NCI-H2081 treated with DMSO at 0.1 percent for 48 hours (cell line): ENCODE measurements at regions not wholly inside any gene's neighbourhood (a gene's known extent, or its start where the extent isn't known, plus 50 kb on each side); places are given as distances from the start of the nearest gene placed in this dataset.

Source experiments
- DNase-seq: peaks from one replicate; lab custom pipeline; 2025; lab: John Stamatoyannopoulos, UW

- DNase-seq, result no peak
Observed at GRCh38 chr17:65365169-65365568, 196.3 kb downstream of the AXIN2 start.

GRCh38 chr17:65364438-65364837 is 197.0 kb downstream of the AXIN2 start:
- DNase-seq, result no peak

- no peak for DNase-seq
Observed at GRCh38 chr17:65362826-65363225, 198.6 kb downstream of the AXIN2 start.

GRCh38 chr17:65360961-65361552 is 200.4 kb downstream of the AXIN2 start:
- DNase-seq, result no peak

GRCh38 chr17:65359016-65359415 is 202.4 kb downstream of the AXIN2 start:
- DNase-seq, result no peak

- DNase-seq, result no peak
Observed at GRCh38 chr17:65356536-65356935, 204.9 kb downstream of the AXIN2 start.

GRCh38 chr17:65355246-65355645 is 206.2 kb downstream of the AXIN2 start:
- DNase-seq, result no peak

GRCh38 chr17:65349916-65350315 is 211.5 kb downstream of the AXIN2 start:
- DNase-seq, result no peak

- DNase-seq, result no peak
Observed at GRCh38 chr17:65346166-65346565, 209.0 kb downstream of the RGS9 start.

GRCh38 chr17:65345261-65346005 is 208.3 kb downstream of the RGS9 start:
- no peak for DNase-seq

- DNase-seq, result no peak
Observed at GRCh38 chr17:65340401-65340800, 203.2 kb downstream of the RGS9 start.

GRCh38 chr17:65334406-65334805 is 197.2 kb downstream of the RGS9 start:
- DNase-seq, result no peak

- no peak for DNase-seq
Observed at GRCh38 chr17:65332779-65333178, 195.6 kb downstream of the RGS9 start.

- no peak for DNase-seq
Observed at GRCh38 chr17:65332375-65332774, 195.2 kb downstream of the RGS9 start.

- DNase-seq, result no peak
Observed at GRCh38 chr17:65328567-65328966, 191.4 kb downstream of the RGS9 start.

GRCh38 chr17:65324611-65325342 is 187.6 kb downstream of the RGS9 start:
- DNase-seq, result no peak

GRCh38 chr17:65323049-65323448 is 185.9 kb downstream of the RGS9 start:
- no peak for DNase-seq

GRCh38 chr17:65320820-65321219 is 183.7 kb downstream of the RGS9 start:
- no peak for DNase-seq

- DNase-seq, result no peak
Observed at GRCh38 chr17:65314212-65314611, 177.0 kb downstream of the RGS9 start.

- no peak for DNase-seq
Observed at GRCh38 chr17:65312718-65313377, 175.7 kb downstream of the RGS9 start.

- no peak for DNase-seq
Observed at GRCh38 chr17:65311261-65311660, 174.1 kb downstream of the RGS9 start.

GRCh38 chr17:65307961-65308316 is 170.8 kb downstream of the RGS9 start:
- no peak for DNase-seq
